COLO668 (cell line): ENCODE measurements at regions not wholly inside any gene's neighbourhood (a gene's known extent, or its start where the extent isn't known, plus 50 kb on each side); places are given as distances from the start of the nearest gene placed in this dataset.

ENCODE experiments used
- DNase-seq: peaks from one replicate; lab custom pipeline; 2025; ENCODE audit not compliant: unreplicated experiment; lab: John Stamatoyannopoulos, UW

- no peak for DNase-seq
Observed at GRCh38 chr2:174668075-174668474, 70.5 kb upstream of the WIPF1 start.

GRCh38 chr2:174667250-174667860 is 69.8 kb upstream of the WIPF1 start:
- no peak for DNase-seq

- DNase-seq: no peak
Observed at GRCh38 chr2:174666845-174667244, 69.2 kb upstream of the WIPF1 start.

GRCh38 chr2:174666312-174666711 is 68.7 kb upstream of the WIPF1 start:
- DNase-seq: no peak

GRCh38 chr2:174664084-174664759 is 66.6 kb upstream of the WIPF1 start:
- DNase-seq: no peak

- no peak for DNase-seq
Observed at GRCh38 chr2:174663550-174663949, 65.9 kb upstream of the WIPF1 start.

GRCh38 chr2:174662859-174663258 is 65.3 kb upstream of the WIPF1 start:
- DNase-seq: no peak

GRCh38 chr2:174662459-174662858 is 64.9 kb upstream of the WIPF1 start:
- DNase-seq: no peak

GRCh38 chr2:174660984-174661675 is 63.5 kb upstream of the WIPF1 start:
- DNase-seq: no peak

GRCh38 chr2:174659069-174659900 is 61.7 kb upstream of the WIPF1 start:
- DNase-seq: no peak

GRCh38 chr2:174656676-174657176 is 59.1 kb upstream of the WIPF1 start:
- DNase-seq: no peak

GRCh38 chr2:174656035-174656434 is 58.4 kb upstream of the WIPF1 start:
- DNase-seq: no peak

- DNase-seq: no peak
Observed at GRCh38 chr2:174654419-174654941, 56.9 kb upstream of the WIPF1 start.

GRCh38 chr2:174648896-174649295 is 51.3 kb upstream of the WIPF1 start:
- DNase-seq: no peak
